Mucosa of descending colon (tissue), 3 donors: ENCODE measurements at regions not wholly inside any gene's neighbourhood (a gene's known extent, or its start where the extent isn't known, plus 50 kb on each side); places are given as distances from the start of the nearest gene placed in this dataset.

Experiments used
- ATAC-seq: fragments of 200-7000 bp; cut with Tn5 transposase; one replicate; pipeline ENCODE4 v1.9.1; 2020; ENCODE audit warnings: mild to moderate bottlenecking, moderate library complexity
- DNase-seq, 3 donors: peaks; one replicate each; pipeline ENCODE4 v3.0.0-alpha.2; 2020
- H3K36me3 ChIP-seq: fragments of 200-600 bp; one replicate; pipeline ENCODE4 v1.8.0; 2021; ENCODE audit warnings: low read depth, mild to moderate bottlenecking
- H3K4me1 ChIP-seq: fragments of 200-600 bp; one replicate; pipeline ENCODE4 v1.8.0; 2021; ENCODE audit warnings: low read depth, mild to moderate bottlenecking
- H3K4me3 ChIP-seq: fragments of 200-600 bp; one replicate; pipeline ENCODE4 v1.8.0; 2021; ENCODE audit warnings: mild to moderate bottlenecking
- H3K9me3 ChIP-seq: fragments of 200-600 bp; one replicate; pipeline ENCODE4 v1.8.0; 2021; ENCODE audit warnings: mild to moderate bottlenecking
- intact Hi-C, 2 donors: fragments of 100-400 bp; cut with DNase I in 1 of 2; cut with micrococcal nuclease in 1 of 2; formaldehyde crosslinking; loops; one replicate each; pipeline versions ENCODE4 v1.11.0 to v1.11.1; 2022; cut with DNase I, micrococcal nuclease
- TF ChIP-seq, protein P1 (sequence below): fragments of 200-600 bp; IDR thresholded peaks from one replicate; pipeline ENCODE4 v1.8.0; 2022; ENCODE audit warnings: antibody characterized with exemption, mild to moderate bottlenecking
- donor health status: DM: no; HTN: no; CAD: no; lungs with moderate emphysema.
- donor health status: DM: no; HTN: no; CAD: no.
- donor health status: DM: no; HTN: yes; CAD: no.

DNA sequence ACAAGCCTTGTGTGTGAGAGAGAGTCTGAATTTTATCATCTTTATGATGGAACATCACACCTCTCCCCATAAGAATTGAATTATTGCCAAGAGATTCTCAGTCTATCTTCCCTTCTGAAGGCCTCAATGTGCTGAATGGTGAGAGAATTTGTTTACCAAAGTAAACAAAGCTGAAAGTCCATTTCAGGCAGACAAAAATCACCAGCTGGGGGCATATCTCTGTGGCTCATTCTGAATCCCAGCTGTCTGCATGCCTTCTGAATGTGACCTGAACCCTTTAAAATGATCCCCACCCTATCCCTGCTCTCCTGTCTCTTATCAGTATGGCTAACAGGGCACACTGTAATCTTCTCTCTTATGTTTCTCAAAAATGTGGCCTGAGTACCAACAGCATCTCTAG is 99.1 kb upstream of the CAMK1G start:
- TF ChIP-seq, protein P1, sequence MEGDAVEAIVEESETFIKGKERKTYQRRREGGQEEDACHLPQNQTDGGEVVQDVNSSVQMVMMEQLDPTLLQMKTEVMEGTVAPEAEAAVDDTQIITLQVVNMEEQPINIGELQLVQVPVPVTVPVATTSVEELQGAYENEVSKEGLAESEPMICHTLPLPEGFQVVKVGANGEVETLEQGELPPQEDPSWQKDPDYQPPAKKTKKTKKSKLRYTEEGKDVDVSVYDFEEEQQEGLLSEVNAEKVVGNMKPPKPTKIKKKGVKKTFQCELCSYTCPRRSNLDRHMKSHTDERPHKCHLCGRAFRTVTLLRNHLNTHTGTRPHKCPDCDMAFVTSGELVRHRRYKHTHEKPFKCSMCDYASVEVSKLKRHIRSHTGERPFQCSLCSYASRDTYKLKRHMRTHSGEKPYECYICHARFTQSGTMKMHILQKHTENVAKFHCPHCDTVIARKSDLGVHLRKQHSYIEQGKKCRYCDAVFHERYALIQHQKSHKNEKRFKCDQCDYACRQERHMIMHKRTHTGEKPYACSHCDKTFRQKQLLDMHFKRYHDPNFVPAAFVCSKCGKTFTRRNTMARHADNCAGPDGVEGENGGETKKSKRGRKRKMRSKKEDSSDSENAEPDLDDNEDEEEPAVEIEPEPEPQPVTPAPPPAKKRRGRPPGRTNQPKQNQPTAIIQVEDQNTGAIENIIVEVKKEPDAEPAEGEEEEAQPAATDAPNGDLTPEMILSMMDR = no peak
- no peak for ATAC-seq

DNA sequence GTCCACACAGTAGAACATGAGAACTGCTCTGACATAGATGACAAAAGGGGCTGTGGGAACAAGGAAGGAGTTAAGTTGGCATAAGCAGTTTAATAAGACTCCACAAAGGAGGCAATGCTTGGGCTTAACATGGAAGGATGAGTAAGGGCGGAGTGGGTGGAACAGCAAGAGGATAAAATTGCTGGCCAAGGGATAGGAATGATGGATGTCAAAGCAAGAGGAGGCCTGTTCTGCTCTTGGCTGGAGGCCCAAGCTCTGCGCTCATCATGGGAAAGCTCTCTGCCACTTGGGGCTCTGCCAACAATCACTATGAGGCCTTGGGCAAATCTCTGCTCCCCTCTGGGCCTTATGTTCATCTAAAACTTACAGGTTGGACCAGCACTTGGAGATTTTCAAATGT is 98.3 kb upstream of the CAMK1G start:
- Histone ChIP-seq H3K36me3 (no peaks in the 10 kb centered on the region), H3K4me3 (no peak overlapping the region), H3K9me3 (no peaks in the 10 kb centered on the region), H3K4me1 (no peaks in the 10 kb centered on the region)
- no peak for ATAC-seq
- intact Hi-C loops = no loop called here
- TF ChIP-seq, protein P1 = no peak
- no peak for DNase-seq

More for the DNA sequence above, 99.1 kb upstream of the CAMK1G start:
- Histone ChIP-seq H3K9me3 (no peaks in the 10 kb centered on the region), H3K4me1 (no peaks in the 10 kb centered on the region), H3K36me3 (no peaks in the 10 kb centered on the region), H3K4me3 (no peak overlapping the region)
- no peak for DNase-seq
- intact Hi-C loops = no loop called here

DNA sequence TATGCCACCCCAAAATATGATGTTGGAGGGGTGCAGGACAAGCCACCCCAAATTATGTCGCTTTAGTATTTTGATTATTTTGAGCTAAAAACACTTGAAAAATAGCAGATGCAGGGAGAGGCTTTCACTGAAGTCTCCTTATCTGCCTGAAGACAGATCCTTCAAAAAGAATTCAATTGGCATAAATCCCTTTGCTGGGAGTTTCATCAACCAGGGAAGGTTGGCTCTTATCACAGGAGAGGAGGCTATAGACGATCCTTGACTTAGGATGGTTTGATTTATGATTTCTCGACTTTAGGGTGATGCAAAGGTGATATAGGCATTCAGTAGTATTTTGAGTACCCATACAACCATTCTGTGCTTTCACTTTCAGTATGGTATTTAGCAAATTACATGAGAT is 97.8 kb upstream of the CAMK1G start:
- TF ChIP-seq, protein P1 = no peak
- Histone ChIP-seq H3K36me3 (no peaks in the 10 kb centered on the region), H3K4me1 (no peaks in the 10 kb centered on the region), H3K4me3 (no peak overlapping the region), H3K9me3 (no peaks in the 10 kb centered on the region)
- no peak for DNase-seq
- intact Hi-C loops = no loop called here
- ATAC-seq = no peak

DNA sequence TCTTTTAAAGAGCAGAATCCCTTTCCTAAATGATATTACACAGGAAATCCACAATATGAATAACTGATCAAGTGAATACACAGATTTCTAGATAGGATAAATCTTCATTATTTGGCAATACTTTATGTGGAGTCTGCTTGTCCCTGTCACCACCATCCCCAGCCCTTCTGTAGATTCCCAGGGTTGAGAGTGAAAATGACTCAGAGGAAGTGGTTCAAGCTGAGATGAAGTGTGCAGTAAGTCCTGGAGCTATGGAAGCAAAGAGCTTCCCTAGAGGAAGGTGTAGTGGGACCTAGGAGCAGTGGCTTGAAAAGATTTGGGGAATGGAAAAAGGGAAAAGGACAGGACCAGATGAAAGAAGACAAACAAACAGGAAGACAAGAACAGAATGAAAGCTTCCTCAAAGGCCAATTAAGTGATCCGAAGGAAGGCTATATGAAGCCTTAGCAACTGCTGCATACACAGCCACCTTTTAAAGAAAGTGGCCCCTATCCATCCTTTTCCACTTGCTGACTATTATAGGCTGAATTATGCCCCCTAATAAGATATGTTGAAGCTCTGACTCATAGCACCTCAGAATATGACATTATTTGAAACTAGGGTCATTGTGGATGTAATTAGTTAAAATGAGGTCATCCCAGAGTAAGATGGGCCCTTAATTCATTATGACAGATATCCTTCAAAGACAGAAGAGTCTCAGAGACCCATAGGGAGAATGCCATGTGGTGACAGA is 96.5 kb upstream of the CAMK1G start:
- ATAC-seq (no peak), DNase-seq (no peak)
- Histone ChIP-seq H3K36me3 (no peaks in the 10 kb centered on the region), H3K9me3 (no peaks in the 10 kb centered on the region), H3K4me1 (no peaks in the 10 kb centered on the region), H3K4me3 (no peak overlapping the region)
- intact Hi-C loops = no loop called here
- TF ChIP-seq, protein P1 = no peak

DNA sequence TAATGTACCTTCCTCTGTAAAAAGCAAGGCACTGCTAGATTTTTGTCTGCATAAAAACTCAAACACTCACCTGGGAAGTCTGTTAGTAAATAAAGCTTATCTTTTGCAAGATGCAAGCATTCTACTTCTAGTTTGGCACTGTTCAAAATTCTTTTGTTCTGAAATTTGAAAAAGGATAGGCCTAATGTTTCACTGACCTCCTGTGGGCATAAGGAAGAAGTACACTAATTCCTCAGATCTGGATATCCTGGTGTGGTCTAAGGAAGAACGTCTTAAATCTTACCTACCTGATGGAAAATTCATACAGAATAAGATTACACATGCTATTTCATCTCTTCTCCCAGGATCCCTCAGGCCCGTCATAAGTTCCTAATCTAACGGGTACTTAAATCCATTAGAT is 93.5 kb upstream of the CAMK1G start:
- H3K36me3 ChIP-seq = no peaks in the 10 kb centered on the region
- DNase-seq = no peak
- ATAC-seq = no peak
- TF ChIP-seq, protein P1 = no peak
- H3K4me1 ChIP-seq = no peaks in the 10 kb centered on the region
- no peaks in the 10 kb centered on the region for H3K9me3 ChIP-seq
- no peak overlapping the region for H3K4me3 ChIP-seq
- intact Hi-C loops = no loop called here

DNA sequence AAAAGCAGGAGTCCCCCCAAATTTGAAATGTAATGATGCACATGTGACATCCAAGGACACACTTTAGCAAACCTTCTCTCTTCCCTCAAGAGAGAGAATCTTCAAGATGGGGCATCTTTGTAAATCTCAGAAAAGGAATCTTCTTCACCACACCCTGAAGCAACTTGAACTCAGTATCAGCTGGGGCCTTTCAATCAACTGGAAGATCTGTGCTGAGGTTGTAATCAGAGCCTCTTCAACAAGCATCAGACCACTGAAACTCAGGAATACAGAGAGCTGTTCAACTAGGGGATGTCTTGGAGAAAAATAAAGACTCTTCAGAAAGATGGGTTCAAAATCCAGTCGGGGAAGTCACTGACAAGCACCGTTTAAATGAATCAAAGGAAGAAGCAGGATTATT is 92.5 kb upstream of the CAMK1G start:
- ATAC-seq = no peak
- intact Hi-C loops = no loop called here
- no peaks in the 10 kb centered on the region for H3K9me3 ChIP-seq

More for the DNA sequence above, 92.5 kb upstream of the CAMK1G start:
- TF ChIP-seq, protein P1 = no peak
- Histone ChIP-seq H3K4me1 (no peaks in the 10 kb centered on the region), H3K36me3 (no peaks in the 10 kb centered on the region), H3K4me3 (no peak overlapping the region)
- no peak for DNase-seq
